ENCODE measurements at regions not wholly inside any gene's neighbourhood (a gene's known extent, or its start where the extent isn't known, plus 50 kb on each side); places are given as distances from the start of the nearest gene placed in this dataset.

GRCh38 chr13:75115171-75115570, 366.8 kb downstream of the TBC1D4 start:
- DNase-seq (ENCODE audit: low read depth): no peak
- TF ChIP-seq, protein P1, sequence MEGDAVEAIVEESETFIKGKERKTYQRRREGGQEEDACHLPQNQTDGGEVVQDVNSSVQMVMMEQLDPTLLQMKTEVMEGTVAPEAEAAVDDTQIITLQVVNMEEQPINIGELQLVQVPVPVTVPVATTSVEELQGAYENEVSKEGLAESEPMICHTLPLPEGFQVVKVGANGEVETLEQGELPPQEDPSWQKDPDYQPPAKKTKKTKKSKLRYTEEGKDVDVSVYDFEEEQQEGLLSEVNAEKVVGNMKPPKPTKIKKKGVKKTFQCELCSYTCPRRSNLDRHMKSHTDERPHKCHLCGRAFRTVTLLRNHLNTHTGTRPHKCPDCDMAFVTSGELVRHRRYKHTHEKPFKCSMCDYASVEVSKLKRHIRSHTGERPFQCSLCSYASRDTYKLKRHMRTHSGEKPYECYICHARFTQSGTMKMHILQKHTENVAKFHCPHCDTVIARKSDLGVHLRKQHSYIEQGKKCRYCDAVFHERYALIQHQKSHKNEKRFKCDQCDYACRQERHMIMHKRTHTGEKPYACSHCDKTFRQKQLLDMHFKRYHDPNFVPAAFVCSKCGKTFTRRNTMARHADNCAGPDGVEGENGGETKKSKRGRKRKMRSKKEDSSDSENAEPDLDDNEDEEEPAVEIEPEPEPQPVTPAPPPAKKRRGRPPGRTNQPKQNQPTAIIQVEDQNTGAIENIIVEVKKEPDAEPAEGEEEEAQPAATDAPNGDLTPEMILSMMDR (conservative IDR thresholded peaks at IDR 0.05; ENCODE audit: low read depth, low read length): no peak
- H3K4me3 ChIP-seq (ENCODE audit: low read length): no peak overlapping the region

- no peak for DNase-seq (ENCODE audit: low read depth)
- no peak overlapping the region for H3K4me3 ChIP-seq (ENCODE audit: low read length)
Observed at GRCh38 chr13:75103976-75104375, 378.0 kb downstream of the TBC1D4 start.

GRCh38 chr13:75102001-75102716, 379.8 kb downstream of the TBC1D4 start:
- DNase-seq (ENCODE audit: low read depth): no peak
- H3K4me3 ChIP-seq (ENCODE audit: low read length): no peak overlapping the region
- TF ChIP-seq, protein P1 (conservative IDR thresholded peaks at IDR 0.05; ENCODE audit: low read depth, low read length): no peak

More at GRCh38 chr13:75103976-75104375, 378.0 kb downstream of the TBC1D4 start:
- TF ChIP-seq, protein P1 (conservative IDR thresholded peaks at IDR 0.05; ENCODE audit: low read depth, low read length): no peak

GRCh38 chr13:75101348-75101747, 380.6 kb downstream of the TBC1D4 start:
- no peak overlapping the region for H3K4me3 ChIP-seq (ENCODE audit: low read length)
- no peak for DNase-seq (ENCODE audit: low read depth)
- TF ChIP-seq, protein P1 (conservative IDR thresholded peaks at IDR 0.05; ENCODE audit: low read depth, low read length): no peak

DNA sequence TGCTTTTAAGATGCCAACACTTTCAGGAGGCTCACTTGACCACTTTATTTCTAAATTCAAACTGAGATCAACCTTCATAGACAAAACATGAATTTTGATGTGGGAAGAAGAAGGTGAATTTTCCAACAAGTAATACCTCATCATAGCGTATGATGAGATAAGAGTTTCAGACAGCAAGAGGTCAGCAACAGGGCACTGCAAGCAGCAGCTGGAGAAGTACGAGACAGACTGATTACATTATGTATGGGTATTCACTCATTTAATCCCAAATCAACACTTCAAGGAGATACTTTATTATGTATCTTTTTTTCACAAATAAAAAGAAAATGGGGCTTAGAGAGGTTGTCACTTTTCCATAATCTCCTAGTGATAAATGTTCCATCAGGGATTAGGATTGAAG, 389.8 kb downstream of the TBC1D4 start:
- TF ChIP-seq, protein P1 (conservative IDR thresholded peaks at IDR 0.05; ENCODE audit: low read depth, low read length): no peak
- DNase-seq (ENCODE audit: low read depth): no peak
- H3K4me3 ChIP-seq (ENCODE audit: low read length): no peak overlapping the region

- DNase-seq (ENCODE audit: low read depth): no peak
- no peak overlapping the region for H3K4me3 ChIP-seq (ENCODE audit: low read length)
- TF ChIP-seq, protein P1 (conservative IDR thresholded peaks at IDR 0.05; ENCODE audit: low read depth, low read length): no peak
Observed at GRCh38 chr13:75091718-75092117, 390.3 kb downstream of the TBC1D4 start.

Data from retinal pigment epithelial cell (primary cell).